OCI-LY1 (cell line): ENCODE measurements at regions not wholly inside any gene's neighbourhood (a gene's known extent, or its start where the extent isn't known, plus 50 kb on each side); places are given as distances from the start of the nearest gene placed in this dataset.

Experiments
- H2AFZ ChIP-seq: fragments of 200-600 bp; sonication (generic), shearing (Covaris generic); 2 replicates; pipeline ENCODE4 v1.6.0; 2014; ENCODE audit warnings: antibody characterized with exemption, mild to moderate bottlenecking, low read length
- H3F3A ChIP-seq: fragments of 200-600 bp; sonication (generic), shearing (Covaris generic); 2 replicates; pipeline ENCODE4 v1.6.0; 2014; ENCODE audit warnings: mild to moderate bottlenecking, antibody characterized with exemption, low read length, moderate library complexity; ENCODE audit not compliant: insufficient read depth
- H3K27ac ChIP-seq: fragments of 200-600 bp; sonication (generic); 2 replicates; pipeline ENCODE4 v1.5.1; 2014; ENCODE audit warnings: low read length, mixed run types, mild to moderate bottlenecking, low read depth; ENCODE audit not compliant: poor library complexity, severe bottlenecking
- H3K27me3 ChIP-seq: fragments of 200-600 bp; sonication (generic); 2 replicates; pipeline ENCODE4 v1.6.0; 2014; ENCODE audit warnings: antibody characterized with exemption, mild to moderate bottlenecking, low read length, moderate library complexity; ENCODE audit not compliant: insufficient read depth
- H3K36me3 ChIP-seq: fragments of 200-600 bp; sonication (generic); 2 replicates; pipeline ENCODE4 v1.6.1; 2014; ENCODE audit warnings: mild to moderate bottlenecking, antibody characterized with exemption, low read length, moderate library complexity, mixed read lengths; ENCODE audit not compliant: insufficient read depth
- H3K4me1 ChIP-seq: fragments of 200-600 bp; sonication (generic); 2 replicates; pipeline ENCODE4 v1.5.1; 2014; ENCODE audit warnings: mild to moderate bottlenecking, low read length, moderate library complexity; ENCODE audit not compliant: insufficient read depth, severe bottlenecking
- H3K4me2 ChIP-seq: fragments of 200-600 bp; sonication (generic), shearing (Covaris generic); 2 replicates; pipeline ENCODE4 v1.6.1; 2014; ENCODE audit warnings: low read length
- H3K4me3 ChIP-seq: fragments of 200-600 bp; sonication (generic); 2 replicates; pipeline ENCODE4 v1.5.1; 2014; ENCODE audit warnings: low read length, low read depth, mild to moderate bottlenecking, mixed read lengths; ENCODE audit not compliant: poor library complexity, severe bottlenecking
- H3K79me2 ChIP-seq: fragments of 200-600 bp; shearing (Covaris generic); 2 replicates; pipeline ENCODE4 v1.6.1; 2016; ENCODE audit warnings: mixed run types, low read length, mixed read lengths; ENCODE audit not compliant: insufficient read depth
- H3K9ac ChIP-seq: fragments of 200-600 bp; sonication (generic), shearing (Covaris generic); 2 replicates; pipeline ENCODE4 v1.6.1; 2014; ENCODE audit warnings: mild to moderate bottlenecking, low read length, mixed read lengths
- H3K9me2 ChIP-seq: fragments of 200-600 bp; sonication (generic), shearing (Covaris generic); 2 replicates; pipeline ENCODE4 v1.6.1; 2014; ENCODE audit warnings: low read depth, mild to moderate bottlenecking, low read length, mixed read lengths
- H3K9me3 ChIP-seq: fragments of 200-600 bp; shearing (Covaris generic); 2 replicates; pipeline ENCODE4 v1.6.1; 2014; ENCODE audit warnings: low read length, mixed read lengths
- H4K20me1 ChIP-seq: fragments of 200-600 bp; sonication (generic), shearing (Covaris generic); 2 replicates; pipeline ENCODE4 v1.6.0; 2016; ENCODE audit warnings: mild to moderate bottlenecking, low read length; ENCODE audit not compliant: insufficient read depth
- CTCF ChIP-seq: fragments of 200-600 bp; sonication (generic), shearing (Covaris generic); IDR thresholded peaks from 2 replicates; pipeline ENCODE4 v1.5.1; 2017; ENCODE audit warnings: mild to moderate bottlenecking, antibody characterized with exemption, low read length, moderate library complexity, mixed read lengths
- EZH2 ChIP-seq: fragments of 200-600 bp; sonication (generic), shearing (Covaris generic); IDR thresholded peaks from 2 replicates; pipeline ENCODE4 v1.8.0; 2017; ENCODE audit warnings: borderline replicate concordance, mixed run types, mild to moderate bottlenecking, antibody characterized with exemption, low read length, moderate library complexity, mixed read lengths

DNA sequence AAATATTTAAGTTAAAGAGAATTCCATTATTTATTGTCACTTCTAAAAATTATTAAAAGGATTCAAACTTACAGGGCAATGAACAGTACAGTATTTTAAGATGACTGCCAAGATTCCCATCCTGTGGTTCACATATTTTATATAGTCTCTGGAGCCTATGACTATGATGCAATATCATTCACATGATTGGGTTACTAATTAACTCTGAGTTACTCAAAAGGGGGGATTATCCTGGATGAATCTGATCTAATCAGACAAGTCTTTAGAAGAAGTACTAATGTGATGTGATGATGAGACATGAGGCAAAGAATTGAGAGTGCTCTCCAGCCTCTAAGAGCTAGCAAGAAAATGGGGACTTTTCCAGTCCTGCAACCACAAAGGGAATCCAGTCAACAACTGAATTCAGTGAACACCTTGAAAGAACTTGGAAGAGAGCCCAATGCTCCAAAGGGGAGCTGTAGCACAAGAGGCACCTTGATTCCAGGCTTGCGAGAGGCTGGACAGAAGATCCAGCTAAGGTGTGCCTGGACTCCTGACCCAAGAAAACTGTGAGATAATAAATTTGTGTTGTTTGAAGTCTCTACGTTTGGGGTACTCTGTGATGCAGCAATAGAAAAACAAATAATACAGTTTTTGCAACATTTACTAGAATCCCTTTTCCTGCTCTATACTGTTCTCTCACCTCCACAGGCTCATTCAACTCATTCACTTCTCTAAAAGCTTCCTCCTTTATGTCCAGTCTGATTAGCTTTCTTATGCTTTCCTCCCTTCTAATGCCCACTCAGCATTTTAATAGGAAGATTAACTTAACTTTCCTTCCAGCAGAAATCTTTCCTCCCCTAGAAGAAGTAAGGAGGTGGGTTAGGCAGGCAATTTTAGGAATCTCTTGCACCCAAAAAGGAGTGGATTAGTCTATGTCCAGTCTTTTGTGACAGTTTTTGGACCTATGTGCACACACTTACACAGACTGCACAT is 133.8 kb upstream of the LCORL start:
- TF ChIP-seq CTCF (no peak), EZH2 (no peak)
- no peaks in the 10 kb centered on the region for H4K20me1 ChIP-seq
- H3K9ac ChIP-seq = no peak overlapping the region

GRCh38 chr4:18138076-18138665 is 116.6 kb upstream of the LCORL start:
- Histone ChIP-seq H3K27me3 (no peaks in the 10 kb centered on the region), H3K4me1 (no peaks in the 10 kb centered on the region), H4K20me1 (no peaks in the 10 kb centered on the region), H3K9ac (no peak overlapping the region), H3K9me3 (no peaks in the 10 kb centered on the region), H3K4me2 (no peak overlapping the region), H3F3A (no peaks in the 10 kb centered on the region), H3K27ac (no peak overlapping the region), H3K79me2 (no peaks in the 10 kb centered on the region), H2AFZ (no peak overlapping the region), H3K4me3 (no peak overlapping the region), H3K9me2 (no peaks in the 10 kb centered on the region), H3K36me3 (no peaks in the 10 kb centered on the region)
- TF ChIP-seq EZH2 (no peak), CTCF (no peak)

More for the DNA sequence above, 133.8 kb upstream of the LCORL start:
- no peaks in the 10 kb centered on the region for H3K9me3 ChIP-seq
- no peak overlapping the region for H2AFZ ChIP-seq
- H3K27ac ChIP-seq = no peak overlapping the region
- no peaks in the 10 kb centered on the region for H3F3A ChIP-seq
- H3K9me2 ChIP-seq = no peaks in the 10 kb centered on the region
- no peaks in the 10 kb centered on the region for H3K36me3 ChIP-seq
- no peaks in the 10 kb centered on the region for H3K27me3 ChIP-seq
- no peaks in the 10 kb centered on the region for H3K4me1 ChIP-seq
- no peaks in the 10 kb centered on the region for H3K79me2 ChIP-seq
- H3K4me3 ChIP-seq = no peak overlapping the region
- H3K4me2 ChIP-seq = no peak overlapping the region

DNA sequence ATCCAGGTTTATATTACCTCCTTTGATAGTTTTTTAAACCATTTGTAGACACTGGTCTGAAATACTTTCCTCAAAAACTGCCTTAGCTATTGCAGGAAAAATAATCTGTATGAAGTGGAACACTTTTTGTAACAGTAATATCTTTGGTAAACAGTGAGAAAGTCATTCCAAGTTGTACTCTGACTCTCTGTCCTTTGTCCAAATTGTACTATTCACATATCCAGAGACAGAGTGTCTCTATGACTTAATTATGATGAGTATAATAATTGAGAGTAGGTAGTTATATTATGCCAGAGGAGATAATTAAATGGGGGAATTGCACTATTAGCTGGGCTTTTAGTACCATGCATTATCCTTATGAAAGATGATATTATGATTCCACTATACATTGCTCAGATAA is 112.6 kb upstream of the LCORL start:
- no peaks in the 10 kb centered on the region for H3K79me2 ChIP-seq
- H3K9ac ChIP-seq = no peak overlapping the region
- no peaks in the 10 kb centered on the region for H3K9me2 ChIP-seq
- no peaks in the 10 kb centered on the region for H3K36me3 ChIP-seq
- no peak overlapping the region for H2AFZ ChIP-seq
- no peak overlapping the region for H3K27ac ChIP-seq
- no peak overlapping the region for H3K4me2 ChIP-seq
- no peaks in the 10 kb centered on the region for H4K20me1 ChIP-seq
- no peaks in the 10 kb centered on the region for H3K27me3 ChIP-seq
- H3F3A ChIP-seq = no peaks in the 10 kb centered on the region
- no peaks in the 10 kb centered on the region for H3K4me1 ChIP-seq
- no peak overlapping the region for H3K4me3 ChIP-seq
- no peak for TF ChIP-seq EZH2
- no peak for TF ChIP-seq CTCF
- no peaks in the 10 kb centered on the region for H3K9me3 ChIP-seq
